KOPT-K1 (cell line): ENCODE measurements at regions not wholly inside any gene's neighbourhood (a gene's known extent, or its start where the extent isn't known, plus 50 kb on each side); places are given as distances from the start of the nearest gene placed in this dataset.

Experiments
- H3K27ac ChIP-seq: fragments of 200-600 bp; sonication (generic); 2 replicates; pipeline ENCODE4 v1.5.1; 2016; ENCODE audit warnings: antibody characterized with exemption, mild to moderate bottlenecking, low read depth, low read length; ENCODE audit not compliant: poor library complexity, severe bottlenecking
- H3K36me3 ChIP-seq: fragments of 200-600 bp; sonication (generic); 2 replicates; pipeline ENCODE4 v1.5.1; 2017; ENCODE audit warnings: antibody characterized with exemption, mild to moderate bottlenecking, low read length, moderate library complexity; ENCODE audit not compliant: insufficient read depth
- H3K9me3 ChIP-seq: fragments of 200-600 bp; sonication (generic); 2 replicates; pipeline ENCODE4 v1.5.1; 2017; ENCODE audit warnings: antibody characterized with exemption, low read length, mild to moderate bottlenecking; ENCODE audit not compliant: insufficient read depth, poor library complexity, severe bottlenecking

GRCh38 chr2:212628586-212628985 is 90.0 kb upstream of the ERBB4 start:
- H3K36me3 ChIP-seq = no peaks in the 10 kb centered on the region
- no peak overlapping the region for H3K27ac ChIP-seq
- no peaks in the 10 kb centered on the region for H3K9me3 ChIP-seq

- no peak overlapping the region for H3K27ac ChIP-seq
- H3K36me3 ChIP-seq = no peaks in the 10 kb centered on the region
- H3K9me3 ChIP-seq = no peaks in the 10 kb centered on the region
These were observed 87.8 kb upstream of the ERBB4 start for GRCh38 chr2:212626371-212626918.

- no peak overlapping the region for H3K27ac ChIP-seq
- H3K36me3 ChIP-seq = no peaks in the 10 kb centered on the region
- H3K9me3 ChIP-seq = no peaks in the 10 kb centered on the region
These were observed 81.4 kb upstream of the ERBB4 start for GRCh38 chr2:212619954-212620353.

- H3K9me3 ChIP-seq = no peaks in the 10 kb centered on the region
- no peaks in the 10 kb centered on the region for H3K36me3 ChIP-seq
- no peak overlapping the region for H3K27ac ChIP-seq
These were observed 80.0 kb upstream of the ERBB4 start for GRCh38 chr2:212618636-212619035.

GRCh38 chr2:212610872-212611425 is 72.3 kb upstream of the ERBB4 start:
- no peaks in the 10 kb centered on the region for H3K36me3 ChIP-seq
- no peaks in the 10 kb centered on the region for H3K9me3 ChIP-seq
- no peak overlapping the region for H3K27ac ChIP-seq

- no peaks in the 10 kb centered on the region for H3K36me3 ChIP-seq
- no peak overlapping the region for H3K27ac ChIP-seq
- H3K9me3 ChIP-seq = no peaks in the 10 kb centered on the region
These were observed 70.9 kb upstream of the ERBB4 start for GRCh38 chr2:212609479-212609878.

- Histone ChIP-seq H3K27ac (no peak overlapping the region), H3K36me3 (no peaks in the 10 kb centered on the region), H3K9me3 (no peaks in the 10 kb centered on the region)
These were observed 68.5 kb upstream of the ERBB4 start for GRCh38 chr2:212607080-212607479.

- no peaks in the 10 kb centered on the region for H3K36me3 ChIP-seq
- no peak overlapping the region for H3K27ac ChIP-seq
- H3K9me3 ChIP-seq = no peaks in the 10 kb centered on the region
These were observed 67.6 kb upstream of the ERBB4 start for GRCh38 chr2:212606232-212606631.

GRCh38 chr2:212596688-212597087 is 58.1 kb upstream of the ERBB4 start:
- no peak overlapping the region for H3K27ac ChIP-seq
- H3K9me3 ChIP-seq = no peaks in the 10 kb centered on the region
- H3K36me3 ChIP-seq = no peaks in the 10 kb centered on the region

- no peak overlapping the region for H3K27ac ChIP-seq
These were observed 57.7 kb upstream of the ERBB4 start for GRCh38 chr2:212596276-212596675.

GRCh38 chr2:212595036-212595654 is 56.5 kb upstream of the ERBB4 start:
- Histone ChIP-seq H3K9me3 (no peaks in the 10 kb centered on the region), H3K27ac (no peak overlapping the region), H3K36me3 (no peaks in the 10 kb centered on the region)

More at GRCh38 chr2:212596276-212596675, 57.7 kb upstream of the ERBB4 start:
- H3K36me3 ChIP-seq = no peaks in the 10 kb centered on the region
- no peaks in the 10 kb centered on the region for H3K9me3 ChIP-seq

GRCh38 chr2:212592695-212593094 is 54.1 kb upstream of the ERBB4 start:
- Histone ChIP-seq H3K9me3 (no peaks in the 10 kb centered on the region), H3K27ac (no peak overlapping the region), H3K36me3 (no peaks in the 10 kb centered on the region)
